ENCODE measurements at regions not wholly inside any gene's neighbourhood (a gene's known extent, or its start where the extent isn't known, plus 50 kb on each side); places are given as distances from the start of the nearest gene placed in this dataset.
"Not testable (repeated sequence)": the region's sequence is repeated elsewhere in the genome, so short reads cannot be mapped to it uniquely, and the experiment has no call there.

GRCh38 chr9:62874213-62874612 lies 1684.4 kb downstream of the SPATA31A7 start:
- H3K9me3 Mint-ChIP-seq; H3K27ac Mint-ChIP-seq; DNase-seq; H3K36me3 Mint-ChIP-seq (ENCODE audit: low read depth); POLR2A ChIA-PET; CTCF ChIA-PET; H3K4me3 Mint-ChIP-seq; H3K4me1 Mint-ChIP-seq: not testable (repeated sequence)
- H3K27me3 Mint-ChIP-seq, result peaks cover 24% of the 10 kb centered on the region

- H3K9me3 Mint-ChIP-seq; H3K36me3 Mint-ChIP-seq (ENCODE audit: low read depth); H3K27ac Mint-ChIP-seq; H3K4me1 Mint-ChIP-seq; DNase-seq; CTCF ChIA-PET; H3K4me3 Mint-ChIP-seq; POLR2A ChIA-PET: not testable (repeated sequence)
- H3K27me3 Mint-ChIP-seq, result peaks cover 25% of the 10 kb centered on the region
These were observed 1685.1 kb downstream of the SPATA31A7 start for GRCh38 chr9:62874745-62875599.

GRCh38 chr9:62877552-62877951 lies 1687.7 kb downstream of the SPATA31A7 start:
- CTCF ChIA-PET; H3K36me3 Mint-ChIP-seq (ENCODE audit: low read depth); POLR2A ChIA-PET; H3K4me1 Mint-ChIP-seq; H3K27ac Mint-ChIP-seq; DNase-seq; H3K4me3 Mint-ChIP-seq; H3K9me3 Mint-ChIP-seq: not testable (repeated sequence)
- peaks cover 22% of the 10 kb centered on the region for H3K27me3 Mint-ChIP-seq

- H3K9me3 Mint-ChIP-seq; H3K36me3 Mint-ChIP-seq (ENCODE audit: low read depth); CTCF ChIA-PET; H3K4me3 Mint-ChIP-seq; DNase-seq; POLR2A ChIA-PET; H3K4me1 Mint-ChIP-seq; H3K27ac Mint-ChIP-seq: not testable (repeated sequence)
- H3K27me3 Mint-ChIP-seq, result peaks cover 25% of the 10 kb centered on the region
These were observed 1688.2 kb downstream of the SPATA31A7 start for GRCh38 chr9:62877987-62878386.

GRCh38 chr9:62880453-62880852 lies 1690.6 kb downstream of the SPATA31A7 start:
- POLR2A ChIA-PET; H3K9me3 Mint-ChIP-seq; H3K4me1 Mint-ChIP-seq; H3K36me3 Mint-ChIP-seq (ENCODE audit: low read depth); CTCF ChIA-PET; H3K4me3 Mint-ChIP-seq; H3K27ac Mint-ChIP-seq; DNase-seq: not testable (repeated sequence)
- peaks cover 20% of the 10 kb centered on the region for H3K27me3 Mint-ChIP-seq

GRCh38 chr9:62880971-62881370 lies 1691.1 kb downstream of the SPATA31A7 start:
- POLR2A ChIA-PET; H3K4me1 Mint-ChIP-seq; CTCF ChIA-PET; H3K9me3 Mint-ChIP-seq; H3K36me3 Mint-ChIP-seq (ENCODE audit: low read depth); H3K27ac Mint-ChIP-seq; H3K4me3 Mint-ChIP-seq; DNase-seq: not testable (repeated sequence)
- H3K27me3 Mint-ChIP-seq, result peaks cover 20% of the 10 kb centered on the region

- not testable (repeated sequence) for H3K36me3 Mint-ChIP-seq (ENCODE audit: low read depth)
These were observed 1692.0 kb downstream of the SPATA31A7 start for GRCh38 chr9:62881811-62882210.

GRCh38 chr9:62882717-62883116 lies 1692.9 kb downstream of the SPATA31A7 start:
- H3K36me3 Mint-ChIP-seq (ENCODE audit: low read depth); DNase-seq; H3K9me3 Mint-ChIP-seq; H3K27ac Mint-ChIP-seq; POLR2A ChIA-PET; H3K4me3 Mint-ChIP-seq; CTCF ChIA-PET; H3K4me1 Mint-ChIP-seq: not testable (repeated sequence)
- peaks cover 17% of the 10 kb centered on the region for H3K27me3 Mint-ChIP-seq

More at GRCh38 chr9:62881811-62882210, 1692.0 kb downstream of the SPATA31A7 start:
- CTCF ChIA-PET, H3K4me1 Mint-ChIP-seq, H3K9me3 Mint-ChIP-seq, H3K27ac Mint-ChIP-seq, H3K4me3 Mint-ChIP-seq, POLR2A ChIA-PET, DNase-seq: not testable (repeated sequence)
- peaks cover 18% of the 10 kb centered on the region for H3K27me3 Mint-ChIP-seq

- H3K4me1 Mint-ChIP-seq; H3K27ac Mint-ChIP-seq; H3K4me3 Mint-ChIP-seq; DNase-seq; CTCF ChIA-PET; H3K9me3 Mint-ChIP-seq; H3K36me3 Mint-ChIP-seq (ENCODE audit: low read depth); POLR2A ChIA-PET; H3K27me3 Mint-ChIP-seq: not testable (repeated sequence)
These were observed 1706.9 kb downstream of the SPATA31A7 start for GRCh38 chr9:62896692-62897091.

- POLR2A ChIA-PET; H3K9me3 Mint-ChIP-seq; CTCF ChIA-PET; H3K27ac Mint-ChIP-seq; H3K27me3 Mint-ChIP-seq; H3K36me3 Mint-ChIP-seq (ENCODE audit: low read depth); H3K4me1 Mint-ChIP-seq: not testable (repeated sequence)
- peak overlapping the region; percentile 51 for H3K4me3 Mint-ChIP-seq
- DNase-seq, result peak; percentile 44
These were observed 1707.8 kb downstream of the SPATA31A7 start for GRCh38 chr9:62897411-62898225.

- H3K9me3 Mint-ChIP-seq; H3K4me1 Mint-ChIP-seq; H3K4me3 Mint-ChIP-seq; POLR2A ChIA-PET; CTCF ChIA-PET; H3K27me3 Mint-ChIP-seq; H3K36me3 Mint-ChIP-seq (ENCODE audit: low read depth); H3K27ac Mint-ChIP-seq; DNase-seq: not testable (repeated sequence)
These were observed 1709.8 kb downstream of the SPATA31A7 start for GRCh38 chr9:62899666-62900065.

- H3K9me3 Mint-ChIP-seq; H3K36me3 Mint-ChIP-seq (ENCODE audit: low read depth); H3K27ac Mint-ChIP-seq; H3K4me1 Mint-ChIP-seq; CTCF ChIA-PET; DNase-seq; H3K27me3 Mint-ChIP-seq; POLR2A ChIA-PET; H3K4me3 Mint-ChIP-seq: not testable (repeated sequence)
These were observed 1714.2 kb downstream of the SPATA31A7 start for GRCh38 chr9:62904061-62904460.

- H3K4me1 Mint-ChIP-seq, POLR2A ChIA-PET: not testable (repeated sequence)
These were observed 1715.9 kb downstream of the SPATA31A7 start for GRCh38 chr9:62905722-62906121.

GRCh38 chr9:62907866-62908265 lies 1718.0 kb downstream of the SPATA31A7 start:
- H3K9me3 Mint-ChIP-seq; CTCF ChIA-PET; DNase-seq; H3K4me3 Mint-ChIP-seq; POLR2A ChIA-PET; H3K27ac Mint-ChIP-seq; H3K4me1 Mint-ChIP-seq; H3K27me3 Mint-ChIP-seq; H3K36me3 Mint-ChIP-seq (ENCODE audit: low read depth): not testable (repeated sequence)

More at GRCh38 chr9:62905722-62906121, 1715.9 kb downstream of the SPATA31A7 start:
- H3K36me3 Mint-ChIP-seq (ENCODE audit: low read depth); DNase-seq; H3K27ac Mint-ChIP-seq; H3K9me3 Mint-ChIP-seq; H3K27me3 Mint-ChIP-seq; CTCF ChIA-PET; H3K4me3 Mint-ChIP-seq: not testable (repeated sequence)

Measured in activated CD4-positive, alpha-beta memory T cell treated with anti-CD3 and anti-CD28 coated beads, Interleukin-2, amount 10 ng/mL, durations not matched to agents 7 days and 5 days (primary cell).